HL-60 (cell line): ENCODE measurements at regions not wholly inside any gene's neighbourhood (a gene's known extent, or its start where the extent isn't known, plus 50 kb on each side); places are given as distances from the start of the nearest gene placed in this dataset.
"Not testable (repeated sequence)": the region's sequence is repeated elsewhere in the genome, so short reads cannot be mapped to it uniquely, and the experiment has no call there.

ENCODE experiments used
- DNase-seq, 2 experiments: peaks; one replicate each; pipeline ENCODE4 v3.0.0-alpha.2; 2010 to 2020; ENCODE audit warnings: low read depth in 1 of 2, low spot score in 1 of 2
- H3K27ac ChIP-seq: fragments of 250-450 bp; sonication (Bioruptor Pico); replicated peaks from 2 replicates; pipeline ENCODE4 v1.5.1; 2020; ENCODE audit warnings: mild to moderate bottlenecking, moderate library complexity
- H3K27me3 ChIP-seq: fragments of 250-450 bp; sonication (Bioruptor Pico); 2 replicates; pipeline ENCODE4 v1.5.1; 2021; ENCODE audit warnings: mild to moderate bottlenecking, moderate library complexity; ENCODE audit not compliant: insufficient read depth, poor library complexity, severe bottlenecking
- H3K4me3 ChIP-seq: replicated peaks from 2 replicates; pipeline ENCODE4 v1.5.1; 2011; ENCODE audit warnings: mild to moderate bottlenecking, control low read depth, low read length; ENCODE audit not compliant: insufficient read depth
- GABPA ChIP-seq: IDR thresholded peaks from 2 replicates; pipeline ENCODE4 v1.6.1; 2012; ENCODE audit warnings: low read depth
- POLR2AphosphoS5 ChIP-seq: IDR thresholded peaks from 2 replicates; pipeline ENCODE4 v1.6.1; 2012; ENCODE audit warnings: low read depth
- SPI1 ChIP-seq: IDR thresholded peaks from 2 replicates; pipeline ENCODE4 v1.6.1; 2012; ENCODE audit warnings: low read depth, mild to moderate bottlenecking, borderline replicate concordance
- TF ChIP-seq, protein P1 (sequence below): IDR thresholded peaks from one replicate; pipeline ENCODE4 v1.5.1; 2011; ENCODE audit warnings: low read length, control low read depth, inconsistent platforms; ENCODE audit not compliant: insufficient read depth
- TF ChIP-seq, protein P2 (sequence below): IDR thresholded peaks from 2 replicates; pipeline ENCODE4 v1.6.1; 2012; ENCODE audit warnings: low read depth; ENCODE audit not compliant: insufficient replicate concordance

- TF ChIP-seq SPI1 (no peak), POLR2AphosphoS5 (no peak), GABPA (no peak)
- TF ChIP-seq, protein P1, sequence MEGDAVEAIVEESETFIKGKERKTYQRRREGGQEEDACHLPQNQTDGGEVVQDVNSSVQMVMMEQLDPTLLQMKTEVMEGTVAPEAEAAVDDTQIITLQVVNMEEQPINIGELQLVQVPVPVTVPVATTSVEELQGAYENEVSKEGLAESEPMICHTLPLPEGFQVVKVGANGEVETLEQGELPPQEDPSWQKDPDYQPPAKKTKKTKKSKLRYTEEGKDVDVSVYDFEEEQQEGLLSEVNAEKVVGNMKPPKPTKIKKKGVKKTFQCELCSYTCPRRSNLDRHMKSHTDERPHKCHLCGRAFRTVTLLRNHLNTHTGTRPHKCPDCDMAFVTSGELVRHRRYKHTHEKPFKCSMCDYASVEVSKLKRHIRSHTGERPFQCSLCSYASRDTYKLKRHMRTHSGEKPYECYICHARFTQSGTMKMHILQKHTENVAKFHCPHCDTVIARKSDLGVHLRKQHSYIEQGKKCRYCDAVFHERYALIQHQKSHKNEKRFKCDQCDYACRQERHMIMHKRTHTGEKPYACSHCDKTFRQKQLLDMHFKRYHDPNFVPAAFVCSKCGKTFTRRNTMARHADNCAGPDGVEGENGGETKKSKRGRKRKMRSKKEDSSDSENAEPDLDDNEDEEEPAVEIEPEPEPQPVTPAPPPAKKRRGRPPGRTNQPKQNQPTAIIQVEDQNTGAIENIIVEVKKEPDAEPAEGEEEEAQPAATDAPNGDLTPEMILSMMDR, result no peak
- TF ChIP-seq, protein P2, sequence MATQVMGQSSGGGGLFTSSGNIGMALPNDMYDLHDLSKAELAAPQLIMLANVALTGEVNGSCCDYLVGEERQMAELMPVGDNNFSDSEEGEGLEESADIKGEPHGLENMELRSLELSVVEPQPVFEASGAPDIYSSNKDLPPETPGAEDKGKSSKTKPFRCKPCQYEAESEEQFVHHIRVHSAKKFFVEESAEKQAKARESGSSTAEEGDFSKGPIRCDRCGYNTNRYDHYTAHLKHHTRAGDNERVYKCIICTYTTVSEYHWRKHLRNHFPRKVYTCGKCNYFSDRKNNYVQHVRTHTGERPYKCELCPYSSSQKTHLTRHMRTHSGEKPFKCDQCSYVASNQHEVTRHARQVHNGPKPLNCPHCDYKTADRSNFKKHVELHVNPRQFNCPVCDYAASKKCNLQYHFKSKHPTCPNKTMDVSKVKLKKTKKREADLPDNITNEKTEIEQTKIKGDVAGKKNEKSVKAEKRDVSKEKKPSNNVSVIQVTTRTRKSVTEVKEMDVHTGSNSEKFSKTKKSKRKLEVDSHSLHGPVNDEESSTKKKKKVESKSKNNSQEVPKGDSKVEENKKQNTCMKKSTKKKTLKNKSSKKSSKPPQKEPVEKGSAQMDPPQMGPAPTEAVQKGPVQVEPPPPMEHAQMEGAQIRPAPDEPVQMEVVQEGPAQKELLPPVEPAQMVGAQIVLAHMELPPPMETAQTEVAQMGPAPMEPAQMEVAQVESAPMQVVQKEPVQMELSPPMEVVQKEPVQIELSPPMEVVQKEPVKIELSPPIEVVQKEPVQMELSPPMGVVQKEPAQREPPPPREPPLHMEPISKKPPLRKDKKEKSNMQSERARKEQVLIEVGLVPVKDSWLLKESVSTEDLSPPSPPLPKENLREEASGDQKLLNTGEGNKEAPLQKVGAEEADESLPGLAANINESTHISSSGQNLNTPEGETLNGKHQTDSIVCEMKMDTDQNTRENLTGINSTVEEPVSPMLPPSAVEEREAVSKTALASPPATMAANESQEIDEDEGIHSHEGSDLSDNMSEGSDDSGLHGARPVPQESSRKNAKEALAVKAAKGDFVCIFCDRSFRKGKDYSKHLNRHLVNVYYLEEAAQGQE, result no peak
- Histone ChIP-seq H3K27ac (no peak overlapping the region), H3K27me3 (no peaks in the 10 kb centered on the region), H3K4me3 (no peak overlapping the region)
- no peak for DNase-seq
Measured at GRCh38 chrX:63581906-63582305, 203.1 kb downstream of the ARHGEF9 start.

DNA sequence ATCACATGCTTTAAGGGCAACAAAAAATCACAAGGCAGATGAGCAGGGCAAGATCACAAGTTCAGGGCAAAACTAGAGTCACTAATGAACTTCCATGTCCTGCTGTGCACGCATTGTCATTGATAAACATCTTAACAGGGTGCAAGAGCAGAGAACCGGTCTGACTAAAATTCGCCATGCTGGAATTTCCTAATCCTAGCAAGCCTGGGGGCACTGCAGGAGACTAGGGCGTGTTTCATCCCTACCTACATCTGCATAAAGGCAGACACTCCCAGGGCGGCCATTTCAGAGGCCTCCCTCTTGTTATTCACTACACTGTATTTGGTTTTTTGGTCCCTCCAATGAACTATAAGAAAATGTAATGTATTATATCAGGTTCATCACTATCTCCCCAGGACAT is 203.6 kb downstream of the ARHGEF9 start:
- no peaks in the 10 kb centered on the region for H3K27me3 ChIP-seq
- no peak overlapping the region for H3K27ac ChIP-seq
- TF ChIP-seq POLR2AphosphoS5 (no peak), GABPA (no peak), SPI1 (no peak)
- TF ChIP-seq, protein P2, result no peak
- TF ChIP-seq, protein P1, result no peak
- H3K4me3 ChIP-seq, result no peak overlapping the region
- no peak for DNase-seq

DNA sequence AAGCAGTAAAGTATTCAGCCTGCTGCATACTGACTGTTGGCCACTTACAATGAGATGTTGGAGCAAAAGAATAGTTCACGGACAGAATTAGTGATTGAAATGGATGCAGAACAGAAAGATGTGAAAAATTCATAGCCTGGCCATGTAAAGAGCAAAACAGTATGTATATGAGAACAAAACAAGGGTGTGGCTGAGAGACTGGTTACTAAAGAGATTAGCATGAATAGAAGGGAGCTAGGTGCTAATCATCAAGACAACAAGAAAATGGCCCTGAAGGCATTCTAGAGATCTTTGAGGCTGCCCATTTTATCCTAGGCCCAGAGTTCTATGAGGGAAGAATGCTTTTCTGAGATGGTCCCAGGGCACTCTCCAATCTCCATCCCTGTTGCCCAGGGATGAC is 208.5 kb downstream of the ARHGEF9 start:
- no peaks in the 10 kb centered on the region for H3K27me3 ChIP-seq
- TF ChIP-seq POLR2AphosphoS5 (no peak), SPI1 (no peak), GABPA (no peak)
- TF ChIP-seq, protein P2, result no peak
- TF ChIP-seq, protein P1, result no peak
- H3K27ac ChIP-seq, result no peak overlapping the region
- DNase-seq, result no peak
- H3K4me3 ChIP-seq, result no peak overlapping the region

DNA sequence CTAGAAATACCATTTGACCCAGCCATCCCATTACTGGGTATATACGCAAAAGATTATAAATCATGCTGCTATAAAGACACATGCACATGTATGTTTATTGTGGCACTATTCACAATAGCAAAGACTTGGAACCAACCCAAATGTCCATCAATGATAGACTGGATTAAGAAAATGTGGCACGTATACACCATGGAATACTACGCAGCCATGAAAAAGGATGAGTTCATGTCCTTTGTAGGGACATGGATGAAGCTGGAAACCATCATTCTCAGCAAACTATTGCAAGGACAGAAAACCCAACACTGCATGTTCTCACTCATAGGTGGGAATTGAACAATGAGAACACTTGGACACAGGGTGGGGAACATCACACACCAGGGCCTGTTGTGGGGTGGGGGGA is 209.3 kb downstream of the ARHGEF9 start:
- DNase-seq, H3K27me3 ChIP-seq, H3K27ac ChIP-seq, H3K4me3 ChIP-seq: not testable (repeated sequence)
